Activated naive CD8-positive, alpha-beta T cell treated with anti-CD3 and anti-CD28 coated beads, Interleukin-2, amount 50 U/mL, for 24 hours (primary cell): ENCODE measurements at regions not wholly inside any gene's neighbourhood (a gene's known extent, or its start where the extent isn't known, plus 50 kb on each side); places are given as distances from the start of the nearest gene placed in this dataset.
A peak's percentile ranks its signal among the peaks of the same experiment; 100 is the strongest.

ENCODE experiments used
- ATAC-seq: fragments of 150-1000 bp; cut with Tn5 transposase; one replicate; pipeline ENCODE4 v1.10.0; 2021
- DNase-seq: peaks from one replicate; pipeline ENCODE4 v3.0.0; 2021
- H3K27ac Mint-ChIP-seq: one replicate; pipeline ENCODE4 v1.8.0; 2021; ENCODE audit warnings: mild to moderate bottlenecking, mixed read lengths
- H3K27me3 Mint-ChIP-seq: one replicate; pipeline ENCODE4 v1.8.0; 2021; ENCODE audit warnings: mixed read lengths
- H3K36me3 Mint-ChIP-seq: one replicate; pipeline ENCODE4 v1.8.0; 2021; ENCODE audit warnings: low read depth, mixed read lengths
- H3K4me1 Mint-ChIP-seq: one replicate; pipeline ENCODE4 v1.8.0; 2021; ENCODE audit warnings: mixed read lengths
- H3K4me3 Mint-ChIP-seq: one replicate; pipeline ENCODE4 v1.8.0; 2021; ENCODE audit warnings: mild to moderate bottlenecking, moderate library complexity, mixed read lengths
- H3K9me3 Mint-ChIP-seq: one replicate; pipeline ENCODE4 v1.8.0; 2021; ENCODE audit warnings: mixed read lengths

DNA sequence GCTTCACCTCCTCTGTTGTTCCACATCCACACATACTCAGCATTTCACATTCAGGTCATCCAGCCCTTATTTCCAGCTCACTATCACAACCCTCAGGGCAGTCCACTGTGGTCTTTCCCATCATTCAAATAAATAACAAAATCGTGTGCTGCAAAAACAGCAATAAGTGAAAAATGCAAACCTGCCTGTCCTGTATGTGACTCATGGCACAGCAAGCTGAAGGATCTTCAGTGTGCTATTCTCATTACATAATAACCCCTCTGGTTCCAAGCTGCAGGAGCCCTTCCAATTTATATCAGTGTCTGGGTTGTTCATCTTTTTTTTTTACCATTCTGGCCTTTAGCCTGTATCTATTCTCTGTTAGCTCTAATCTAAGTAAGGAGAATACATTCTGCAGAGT, 185.3 kb upstream of the UBE2E2 start:
- Mint-ChIP-seq H3K27me3 (no peaks in the 10 kb centered on the region), H3K36me3 (no peaks in the 10 kb centered on the region), H3K4me1 (no peaks in the 10 kb centered on the region), H3K27ac (no peak overlapping the region), H3K9me3 (peaks cover 6% of the 10 kb centered on the region), H3K4me3 (no peak overlapping the region)
- ATAC-seq (no peak), DNase-seq (no peak)

- Mint-ChIP-seq H3K4me1 (no peaks in the 10 kb centered on the region), H3K9me3 (peaks cover 16% of the 10 kb centered on the region), H3K27ac (no peak overlapping the region), H3K27me3 (no peaks in the 10 kb centered on the region), H3K36me3 (no peaks in the 10 kb centered on the region), H3K4me3 (no peak overlapping the region)
- ATAC-seq (no peak), DNase-seq (no peak)
Observed at GRCh38 chr3:23019596-23020300, 183.4 kb upstream of the UBE2E2 start.

- Mint-ChIP-seq H3K27ac (no peak overlapping the region), H3K4me3 (no peak overlapping the region), H3K4me1 (no peaks in the 10 kb centered on the region), H3K27me3 (no peaks in the 10 kb centered on the region), H3K36me3 (no peaks in the 10 kb centered on the region), H3K9me3 (peaks cover 25% of the 10 kb centered on the region)
- ATAC-seq (no peak), DNase-seq (no peak)
Observed at GRCh38 chr3:23028294-23028693, 174.8 kb upstream of the UBE2E2 start.

GRCh38 chr3:23029001-23029400, 174.1 kb upstream of the UBE2E2 start:
- Mint-ChIP-seq H3K27ac (no peak overlapping the region), H3K27me3 (no peaks in the 10 kb centered on the region), H3K4me3 (no peak overlapping the region), H3K4me1 (no peaks in the 10 kb centered on the region), H3K9me3 (peaks cover 24% of the 10 kb centered on the region), H3K36me3 (no peaks in the 10 kb centered on the region)
- DNase-seq (no peak), ATAC-seq (no peak)

GRCh38 chr3:23035927-23036640, 167.0 kb upstream of the UBE2E2 start:
- Mint-ChIP-seq H3K36me3 (peaks cover 2% of the 10 kb centered on the region), H3K4me1 (peaks cover 26% of the 10 kb centered on the region), H3K9me3 (peaks cover 21% of the 10 kb centered on the region), H3K4me3 (no peak overlapping the region), H3K27me3 (no peaks in the 10 kb centered on the region), H3K27ac (no peak overlapping the region)
- peak; percentile 3 for DNase-seq
- no peak for ATAC-seq

DNA sequence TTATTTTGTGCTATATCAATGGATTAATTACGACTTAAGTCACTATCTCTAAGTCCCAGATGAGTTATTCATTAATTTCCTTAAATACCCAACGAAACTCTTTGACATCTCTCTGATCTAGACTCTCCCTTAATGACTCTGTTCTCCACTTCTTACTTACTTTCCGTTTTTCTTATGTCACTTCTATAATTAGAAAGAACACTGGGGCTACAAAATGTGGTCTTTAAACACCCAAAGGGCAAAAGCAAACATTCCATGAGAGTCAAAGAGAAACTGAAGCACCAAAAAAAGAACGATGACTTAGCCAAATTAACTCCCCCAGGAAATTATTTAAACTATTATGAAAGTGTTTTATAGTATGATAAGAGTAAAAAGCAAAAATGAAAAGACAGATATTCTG, 166.4 kb upstream of the UBE2E2 start:
- Mint-ChIP-seq H3K4me1 (peaks cover 26% of the 10 kb centered on the region), H3K27me3 (no peaks in the 10 kb centered on the region), H3K9me3 (peaks cover 14% of the 10 kb centered on the region), H3K36me3 (peaks cover 2% of the 10 kb centered on the region), H3K4me3 (no peak overlapping the region), H3K27ac (no peak overlapping the region)
- peak; percentile 33 for ATAC-seq
- no peak for DNase-seq

DNA sequence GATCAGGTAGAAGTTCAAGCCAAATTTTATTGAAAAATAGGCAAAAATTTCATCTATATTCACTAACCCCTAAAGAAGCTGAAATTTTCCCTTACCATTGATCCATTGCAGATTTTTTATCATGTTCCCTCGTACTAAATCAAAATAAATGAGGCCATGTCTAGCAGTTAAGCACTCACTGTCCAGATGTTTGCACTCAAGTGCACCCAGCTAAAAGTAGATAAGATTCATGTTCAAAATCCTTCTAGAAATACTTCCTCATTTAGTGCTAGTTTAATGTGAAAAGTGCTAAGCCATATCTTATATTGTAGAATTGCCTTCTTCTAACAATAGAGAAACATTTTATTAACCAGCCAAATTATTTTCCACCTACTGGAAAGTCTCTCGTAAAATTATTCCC, 164.7 kb upstream of the UBE2E2 start:
- no peaks in the 10 kb centered on the region for H3K27me3 Mint-ChIP-seq
- H3K36me3 Mint-ChIP-seq, result peaks cover 2% of the 10 kb centered on the region
- DNase-seq (no peak), ATAC-seq (no peak)
- peaks cover 26% of the 10 kb centered on the region for H3K4me1 Mint-ChIP-seq
- H3K4me3 Mint-ChIP-seq, result no peak overlapping the region
- peaks cover 9% of the 10 kb centered on the region for H3K9me3 Mint-ChIP-seq
- H3K27ac Mint-ChIP-seq, result no peak overlapping the region

- Mint-ChIP-seq H3K4me3 (no peak overlapping the region), H3K9me3 (peaks cover 14% of the 10 kb centered on the region), H3K4me1 (peaks cover 6% of the 10 kb centered on the region), H3K27ac (no peak overlapping the region), H3K27me3 (no peaks in the 10 kb centered on the region), H3K36me3 (peaks cover 4% of the 10 kb centered on the region)
- DNase-seq (no peak), ATAC-seq (no peak)
Observed at GRCh38 chr3:23041918-23042696, 161.0 kb upstream of the UBE2E2 start.

- Mint-ChIP-seq H3K4me1 (peaks cover 1% of the 10 kb centered on the region), H3K36me3 (peaks cover 4% of the 10 kb centered on the region), H3K9me3 (peaks cover 18% of the 10 kb centered on the region), H3K4me3 (no peak overlapping the region), H3K27me3 (no peaks in the 10 kb centered on the region), H3K27ac (no peak overlapping the region)
- ATAC-seq (no peak), DNase-seq (no peak)
Observed at GRCh38 chr3:23044463-23044862, 158.7 kb upstream of the UBE2E2 start.

- Mint-ChIP-seq H3K27ac (no peak overlapping the region), H3K9me3 (peaks cover 18% of the 10 kb centered on the region), H3K27me3 (no peaks in the 10 kb centered on the region), H3K36me3 (peaks cover 4% of the 10 kb centered on the region), H3K4me3 (no peak overlapping the region), H3K4me1 (peaks cover 1% of the 10 kb centered on the region)
- ATAC-seq, result no peak
- no peak for DNase-seq
Observed at GRCh38 chr3:23046536-23046935, 156.6 kb upstream of the UBE2E2 start.

DNA sequence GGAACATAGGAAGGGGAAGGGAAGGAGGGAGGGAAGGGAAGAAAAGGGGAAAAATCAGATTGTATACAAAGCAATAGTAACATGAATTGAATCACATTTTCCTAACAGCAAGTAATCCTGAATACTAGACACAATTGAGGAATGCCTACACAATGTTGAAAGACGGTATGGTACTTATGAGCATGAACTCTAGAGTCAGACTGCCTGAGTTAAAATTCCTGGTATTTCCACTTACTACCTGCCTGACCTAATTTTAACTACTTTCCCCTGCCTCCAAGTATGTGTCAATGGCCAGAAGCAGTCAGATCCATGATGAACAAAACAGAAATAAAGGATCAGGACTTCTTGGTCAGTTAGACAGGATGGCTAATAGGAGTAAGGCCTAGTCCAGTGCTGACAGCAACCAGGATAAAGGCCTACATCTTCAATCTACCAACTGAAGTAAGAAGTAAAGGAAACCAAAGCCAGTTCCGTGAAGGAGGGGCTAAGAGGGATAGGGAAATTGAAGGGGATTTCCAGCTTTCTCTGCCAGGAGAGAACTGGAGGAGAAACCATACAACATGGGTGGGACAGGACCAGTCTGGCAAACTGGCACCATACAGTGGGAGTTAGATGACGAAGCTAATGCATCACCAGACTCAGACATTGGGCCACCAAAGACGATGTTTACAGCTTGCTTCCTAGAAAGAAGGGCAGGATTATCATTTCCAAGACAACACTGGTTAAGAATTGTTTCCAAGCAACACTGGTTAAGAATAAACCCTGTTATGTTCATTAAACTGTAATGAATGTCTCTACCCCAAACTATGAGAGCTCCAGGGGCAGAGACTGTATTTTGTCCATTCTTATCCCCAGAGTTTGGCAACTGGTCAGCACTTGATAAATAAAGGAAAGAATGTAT, 151.6 kb upstream of the UBE2E2 start:
- H3K9me3 Mint-ChIP-seq, result peaks cover 8% of the 10 kb centered on the region
- H3K27ac Mint-ChIP-seq, result peak overlapping the region; percentile 21
- no peaks in the 10 kb centered on the region for H3K27me3 Mint-ChIP-seq
- ATAC-seq (no peak), DNase-seq (no peak)
- H3K36me3 Mint-ChIP-seq, result peaks cover 2% of the 10 kb centered on the region
- H3K4me1 Mint-ChIP-seq, result peaks cover 16% of the 10 kb centered on the region
- no peak overlapping the region for H3K4me3 Mint-ChIP-seq

DNA sequence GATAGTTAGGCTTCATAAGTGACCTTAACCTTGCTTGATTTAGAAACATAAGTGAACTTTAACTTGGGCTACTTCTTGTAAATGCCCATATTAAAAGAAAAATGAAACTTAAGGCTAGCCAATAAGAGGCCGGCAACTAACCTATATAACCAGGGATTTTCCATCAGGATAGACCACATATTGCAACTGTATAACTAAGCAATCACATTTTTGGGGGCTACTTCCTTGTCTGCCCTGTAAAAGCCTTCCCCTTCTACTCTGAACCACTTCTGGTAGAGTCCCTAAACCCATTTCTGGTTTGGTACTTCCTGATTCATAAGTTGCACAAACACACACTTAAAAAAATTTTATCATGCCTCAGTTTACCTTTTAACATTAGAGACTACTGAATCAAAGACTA, 150.9 kb upstream of the UBE2E2 start:
- Mint-ChIP-seq H3K36me3 (no peaks in the 10 kb centered on the region), H3K4me1 (peaks cover 17% of the 10 kb centered on the region), H3K9me3 (peaks cover 4% of the 10 kb centered on the region), H3K4me3 (no peak overlapping the region), H3K27ac (no peak overlapping the region), H3K27me3 (no peaks in the 10 kb centered on the region)
- DNase-seq, result no peak
- ATAC-seq, result no peak

GRCh38 chr3:23052620-23053019, 150.5 kb upstream of the UBE2E2 start:
- ATAC-seq, result no peak

GRCh38 chr3:23055733-23056376, 147.3 kb upstream of the UBE2E2 start:
- DNase-seq, result no peak
- peaks cover 23% of the 10 kb centered on the region for H3K9me3 Mint-ChIP-seq
- no peaks in the 10 kb centered on the region for H3K27me3 Mint-ChIP-seq
- ATAC-seq, result peak; percentile 46
- no peaks in the 10 kb centered on the region for H3K36me3 Mint-ChIP-seq
- no peak overlapping the region for H3K27ac Mint-ChIP-seq
- H3K4me1 Mint-ChIP-seq, result peaks cover 17% of the 10 kb centered on the region
- H3K4me3 Mint-ChIP-seq, result no peak overlapping the region

More at GRCh38 chr3:23052620-23053019, 150.5 kb upstream of the UBE2E2 start:
- no peak overlapping the region for H3K27ac Mint-ChIP-seq
- no peaks in the 10 kb centered on the region for H3K27me3 Mint-ChIP-seq
- no peaks in the 10 kb centered on the region for H3K9me3 Mint-ChIP-seq
- no peaks in the 10 kb centered on the region for H3K36me3 Mint-ChIP-seq
- no peak for DNase-seq
- H3K4me3 Mint-ChIP-seq, result no peak overlapping the region
- peaks cover 17% of the 10 kb centered on the region for H3K4me1 Mint-ChIP-seq
